Ureter (tissue), 1 donor: ENCODE measurements at regions not wholly inside any gene's neighbourhood (a gene's known extent, or its start where the extent isn't known, plus 50 kb on each side); places are given as distances from the start of the nearest gene placed in this dataset.

Experiments
- DNase-seq: peaks from one replicate; pipeline ENCODE4 v3.0.0-alpha.2; 2020; ENCODE audit warnings: low spot score
- donor health status: DM: yes; HTN: yes; CAD: no.

DNA sequence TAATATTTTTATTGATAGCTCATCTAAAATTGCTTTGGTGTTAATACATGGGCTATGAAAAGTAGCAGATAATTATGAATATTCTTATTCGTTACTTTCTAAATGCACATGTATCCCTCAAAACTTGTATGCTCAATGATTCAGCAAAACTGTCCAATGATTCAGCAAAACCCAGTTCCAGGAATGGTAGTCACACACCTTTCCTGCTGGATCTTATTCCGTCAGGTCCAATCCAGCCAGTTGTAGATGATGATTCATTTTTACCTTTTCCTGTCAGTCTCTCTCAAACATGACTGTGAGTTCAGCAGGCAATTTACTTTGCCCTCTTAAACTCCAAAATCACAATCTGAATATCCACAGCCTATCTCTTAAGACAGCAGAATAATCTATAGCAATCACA is 1082.6 kb downstream of the EFNB2 start:
- DNase-seq, result no peak

DNA sequence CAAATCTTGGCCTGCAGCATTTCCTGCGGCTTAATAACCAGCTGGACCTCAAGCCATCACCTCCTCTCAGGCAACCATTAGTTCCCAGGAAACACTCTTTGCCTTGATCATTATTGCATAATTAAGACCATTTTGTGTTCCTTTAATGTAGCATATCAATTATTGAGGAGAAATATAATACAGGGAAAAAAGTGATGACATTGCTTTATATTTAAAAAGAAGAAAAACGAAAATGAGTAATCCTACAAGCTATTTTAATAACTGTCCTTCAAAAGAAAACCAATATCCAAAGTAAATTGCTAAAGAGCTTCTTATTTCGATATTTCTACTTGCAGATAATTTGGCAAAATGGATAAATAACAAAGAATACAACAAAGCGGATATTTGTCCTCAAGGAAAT is 1084.7 kb downstream of the EFNB2 start:
- DNase-seq, result no peak

DNA sequence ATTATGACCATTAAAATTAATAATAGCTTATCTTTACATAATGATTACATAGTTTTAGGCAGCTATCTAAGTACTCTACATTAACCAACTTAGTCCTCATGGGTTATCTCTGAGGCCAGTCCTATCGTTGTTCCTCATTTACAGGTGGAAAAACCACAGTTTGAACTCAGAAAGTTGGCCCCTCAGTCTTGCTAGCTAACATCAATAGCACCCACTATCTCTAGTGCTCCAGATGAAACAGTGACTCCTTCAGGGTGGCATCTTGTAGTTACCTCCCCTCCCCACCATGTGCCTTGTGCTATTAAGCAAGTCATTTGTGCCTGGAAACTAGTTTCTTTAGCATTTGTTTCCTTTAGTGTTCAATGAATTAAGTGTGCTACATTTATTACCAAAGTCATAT is 1086.7 kb downstream of the EFNB2 start:
- no peak for DNase-seq

DNA sequence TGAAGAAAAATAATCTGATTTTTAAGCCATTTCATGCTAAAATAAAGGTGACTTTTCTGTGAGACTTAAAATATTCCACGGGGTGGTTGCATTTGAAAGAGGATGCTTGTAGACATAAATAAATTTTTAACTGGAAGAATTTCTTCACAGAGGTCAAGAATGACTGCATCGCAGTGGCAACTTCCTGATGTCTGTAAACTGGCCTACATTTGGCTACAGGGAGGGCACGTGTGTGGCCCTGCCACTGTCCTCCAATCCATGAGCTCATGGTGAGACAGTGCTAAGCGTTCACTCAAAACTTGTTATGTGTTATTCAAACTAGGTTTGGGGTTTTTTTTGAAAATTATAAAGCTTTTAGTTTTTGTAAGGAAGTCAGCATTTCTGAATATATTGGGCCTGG is 1089.3 kb downstream of the EFNB2 start:
- no peak for DNase-seq

DNA sequence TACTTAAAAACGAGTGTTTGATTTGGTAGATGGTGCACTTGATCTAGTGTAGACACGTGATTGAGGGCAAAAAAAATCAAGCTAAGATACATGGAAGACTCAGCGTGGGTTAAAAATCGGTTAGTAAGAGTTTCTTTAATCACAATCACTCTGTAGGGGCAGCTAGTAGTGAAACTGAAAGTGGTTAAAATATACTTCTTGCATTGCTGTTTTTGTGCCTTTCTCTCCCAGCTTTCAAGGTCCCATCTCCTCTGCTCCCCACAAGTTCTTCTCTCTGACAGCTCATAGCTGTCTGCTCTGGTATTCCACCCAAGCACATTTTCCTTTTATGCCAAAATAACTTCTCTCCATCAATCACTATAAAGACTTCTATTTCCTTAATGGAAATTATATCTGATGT is 1089.7 kb downstream of the EFNB2 start:
- DNase-seq, result no peak

- peak; percentile 46 for DNase-seq
Measured at GRCh38 chr13:105442949-105443699, 1092.3 kb downstream of the EFNB2 start.

DNA sequence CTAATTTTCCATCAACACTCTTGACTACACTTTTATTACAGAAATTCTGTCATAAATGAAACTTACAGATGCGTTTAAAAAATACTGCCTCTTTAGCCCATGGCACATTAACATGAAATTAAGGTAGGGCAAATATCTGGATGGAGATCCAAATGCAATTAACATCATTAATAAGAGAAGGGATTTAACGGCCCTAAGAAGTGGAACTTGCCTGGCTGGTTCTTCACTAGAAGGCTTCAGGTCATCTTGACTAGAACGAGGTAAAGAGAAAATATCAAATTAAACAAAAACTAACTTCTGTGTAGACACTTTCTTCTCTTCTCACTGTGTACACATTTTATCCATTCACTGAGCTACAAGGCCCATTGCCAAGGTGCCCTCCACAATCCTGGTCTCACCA is 1093.4 kb downstream of the EFNB2 start:
- DNase-seq, result no peak

GRCh38 chr13:105441051-105441750 is 1094.3 kb downstream of the EFNB2 start:
- DNase-seq, result no peak

DNA sequence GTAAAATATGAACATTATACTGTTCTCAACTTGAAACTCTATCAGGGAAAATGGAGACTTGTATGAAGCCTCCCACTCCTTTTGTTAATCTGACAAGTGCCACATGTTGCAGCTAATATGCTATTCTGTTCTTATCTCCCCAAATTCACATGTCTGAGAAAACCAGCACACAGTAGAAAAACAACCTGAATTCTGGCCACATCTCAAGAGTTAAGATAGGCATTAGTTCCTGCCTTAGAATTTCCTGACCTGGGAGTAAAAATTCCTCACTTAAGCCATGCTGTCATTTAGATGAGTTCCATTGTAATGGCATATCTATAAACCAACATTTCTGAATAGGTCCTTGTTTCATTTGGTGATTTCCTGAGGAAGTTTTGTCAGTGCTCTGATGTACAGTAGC is 1098.5 kb downstream of the EFNB2 start:
- DNase-seq, result no peak

GRCh38 chr13:105432438-105432837 is 1103.0 kb downstream of the EFNB2 start:
- no peak for DNase-seq

GRCh38 chr13:105428811-105429210 is 1106.7 kb downstream of the EFNB2 start:
- DNase-seq, result no peak

DNA sequence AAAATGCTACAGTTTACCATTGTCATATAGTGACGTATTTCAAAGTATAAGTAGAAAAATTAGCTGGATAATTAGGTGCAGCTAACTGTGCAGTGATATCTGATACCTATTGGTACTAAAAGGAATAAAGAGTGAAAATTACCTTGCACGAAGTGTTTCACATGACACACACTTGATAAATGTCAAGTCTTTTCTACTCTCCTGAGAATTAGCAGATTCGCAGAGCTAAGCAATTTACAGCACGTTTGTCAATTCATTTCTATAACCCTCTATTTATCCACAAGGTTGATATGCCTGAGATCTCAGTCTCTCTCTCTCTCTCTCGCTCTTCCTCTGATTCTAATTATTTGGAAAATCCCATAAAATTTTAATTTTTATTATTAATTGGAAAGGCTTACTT is 1109.0 kb downstream of the EFNB2 start:
- DNase-seq, result no peak

GRCh38 chr13:105414639-105415038 is 1120.8 kb downstream of the EFNB2 start:
- no peak for DNase-seq

GRCh38 chr13:105412171-105412570 is 1123.3 kb downstream of the EFNB2 start:
- no peak for DNase-seq

GRCh38 chr13:105410602-105411001 is 1124.9 kb downstream of the EFNB2 start:
- no peak for DNase-seq

DNA sequence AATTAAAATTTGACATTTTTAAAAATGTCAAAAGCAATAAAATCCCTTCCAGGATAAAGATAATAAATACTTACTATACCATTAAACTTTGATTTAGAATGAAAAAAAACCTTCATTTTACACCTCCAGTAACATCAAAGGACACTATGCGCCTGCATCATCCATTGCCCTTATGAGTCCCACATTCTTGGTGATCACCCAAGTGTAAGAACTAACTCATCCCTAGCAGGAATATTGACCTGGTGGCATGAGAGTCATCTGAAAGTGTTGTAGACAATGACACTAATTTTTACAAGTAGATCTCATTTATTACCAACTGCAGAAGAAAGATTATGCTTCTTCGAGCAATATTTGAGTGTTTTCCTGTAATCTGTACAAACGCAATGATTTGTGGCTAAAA is 1128.9 kb downstream of the EFNB2 start:
- DNase-seq, result no peak

- no peak for DNase-seq
Measured at GRCh38 chr13:105403086-105403485, 1132.4 kb downstream of the EFNB2 start.

GRCh38 chr13:105395041-105395440 is 1140.4 kb downstream of the EFNB2 start:
- no peak for DNase-seq

- no peak for DNase-seq
Measured at GRCh38 chr13:105389373-105389772, 1146.1 kb downstream of the EFNB2 start.

DNA sequence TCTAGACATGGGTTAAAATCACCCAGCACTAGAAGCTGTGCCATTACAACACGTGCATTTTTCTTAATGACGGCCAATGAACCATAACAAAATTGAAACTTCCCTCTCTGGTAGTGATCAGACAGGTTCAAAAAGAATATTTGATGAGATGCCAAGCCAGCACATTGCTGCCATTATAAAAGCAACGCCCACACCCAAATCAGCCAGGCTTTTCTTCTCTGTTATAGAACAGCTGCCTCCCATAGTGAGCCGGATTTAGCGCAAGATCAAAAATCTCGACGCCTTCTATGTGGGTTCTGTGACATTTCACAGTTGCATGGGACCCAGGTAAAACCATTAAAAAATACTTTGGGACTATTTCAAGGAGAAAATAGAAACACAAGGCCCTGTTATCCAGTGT is 1158.0 kb downstream of the EFNB2 start:
- DNase-seq, result no peak

DNA sequence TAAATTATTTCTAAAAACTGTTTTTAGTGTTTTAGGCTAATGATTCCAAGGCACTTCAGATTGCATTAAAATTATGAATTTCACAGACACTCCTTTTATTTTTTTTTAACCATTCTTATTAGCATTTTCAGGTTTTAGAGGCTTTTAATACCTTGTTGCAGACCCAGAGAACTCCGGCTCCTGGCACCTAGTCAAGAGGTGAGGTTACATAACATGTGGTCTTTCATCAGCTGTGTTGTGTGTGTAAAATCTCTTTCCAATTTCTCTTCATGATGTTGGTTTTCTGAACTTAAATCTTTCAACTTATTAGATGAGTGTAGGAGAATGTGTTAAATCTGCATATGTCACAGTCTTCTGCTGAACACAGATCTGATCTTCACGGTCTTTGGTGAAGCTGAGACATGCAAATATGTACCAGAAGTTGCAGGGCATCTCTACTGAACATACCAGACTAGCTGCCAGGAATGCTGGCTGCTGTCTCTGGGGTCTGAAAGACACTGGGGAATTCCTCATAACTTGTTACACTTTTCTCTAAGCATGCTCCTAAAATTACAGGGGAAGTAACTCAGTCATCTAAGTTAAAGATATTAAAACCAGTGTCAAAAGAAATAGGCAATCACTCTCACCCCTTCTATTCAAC is 1165.3 kb downstream of the EFNB2 start:
- no peak for DNase-seq

GRCh38 chr13:105368781-105369180 is 1166.7 kb downstream of the EFNB2 start:
- DNase-seq, result no peak

DNA sequence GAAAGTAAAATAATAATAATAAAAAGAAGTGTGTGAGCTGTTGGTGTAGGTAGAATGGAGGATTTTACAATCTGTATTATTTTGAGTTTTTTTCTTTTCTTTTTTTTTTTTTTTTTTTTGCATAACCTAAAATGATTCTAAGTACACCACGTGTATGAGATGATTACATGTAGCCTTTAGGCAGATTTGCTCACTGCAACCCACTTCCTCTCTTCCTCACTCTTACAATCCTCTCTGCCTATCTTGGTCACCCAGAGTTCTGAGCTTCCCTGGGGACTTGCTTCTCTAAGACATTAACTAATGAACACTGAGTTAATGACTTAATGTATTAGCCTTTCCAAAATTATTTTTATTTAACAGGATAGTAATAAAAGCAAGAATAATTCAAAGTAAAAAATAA is 1169.6 kb downstream of the EFNB2 start:
- DNase-seq, result no peak
